Type B pancreatic cell (in vitro differentiated cells): ENCODE measurements at regions not wholly inside any gene's neighbourhood (a gene's known extent, or its start where the extent isn't known, plus 50 kb on each side); places are given as distances from the start of the nearest gene placed in this dataset.
"Not testable (repeated sequence)": the region's sequence is repeated elsewhere in the genome, so short reads cannot be mapped to it uniquely, and the experiment has no call there.

Experiments
- DNase-seq: peaks from one replicate; pipeline ENCODE4 v3.0.0; 2021; ENCODE audit warnings: mixed read lengths; ENCODE audit not compliant: unreplicated experiment; ENCODE audit errors: extremely low spot score
- H3K27ac Mint-ChIP-seq: 2 replicates; pipeline ENCODE4 v1.8.0; 2021; ENCODE audit warnings: mild to moderate bottlenecking, mixed read lengths
- H3K27me3 Mint-ChIP-seq: 2 replicates; pipeline ENCODE4 v1.8.0; 2021; ENCODE audit warnings: mixed read lengths
- H3K36me3 Mint-ChIP-seq: 2 replicates; pipeline ENCODE4 v1.8.0; 2021; ENCODE audit warnings: mixed read lengths
- H3K4me1 Mint-ChIP-seq: one replicate; pipeline ENCODE4 v1.8.0; 2021; ENCODE audit warnings: mixed read lengths; ENCODE audit not compliant: unreplicated experiment
- H3K4me3 Mint-ChIP-seq: 2 replicates; pipeline ENCODE4 v1.8.0; 2021; ENCODE audit warnings: mild to moderate bottlenecking, mixed read lengths
- H3K9me3 Mint-ChIP-seq: 2 replicates; pipeline ENCODE4 v1.8.0; 2021; ENCODE audit warnings: mixed read lengths
- TF ChIP-seq, protein P1 (sequence below): fragments of 200-600 bp; sonication (generic); conservative IDR thresholded peaks from 2 replicates; pipeline ENCODE4 v1.5.0; 2021; ENCODE audit warnings: antibody characterized with exemption, mild to moderate bottlenecking

DNA sequence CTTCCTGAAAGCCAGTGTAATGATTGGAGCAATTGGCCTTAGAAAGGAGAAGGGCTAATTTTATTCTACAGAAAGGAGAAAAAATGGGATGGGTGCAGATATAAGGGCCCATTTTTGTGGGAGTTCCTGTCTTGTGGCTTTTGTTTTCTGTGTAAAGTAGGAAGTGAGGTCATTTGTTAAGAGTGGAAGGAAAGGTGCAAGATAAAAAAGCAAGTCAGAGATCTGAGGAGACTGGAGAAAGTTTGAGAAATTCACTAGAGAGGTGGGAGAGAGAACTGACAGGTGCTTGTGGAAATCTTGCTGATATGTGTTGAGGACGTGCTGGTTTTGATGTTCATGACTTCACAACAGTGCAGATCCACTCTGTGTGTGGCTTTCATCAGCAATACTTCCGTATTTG lies 349.4 kb downstream of the DLEU7 start:
- Mint-ChIP-seq H3K27ac (no peak overlapping the region), H3K4me1 (no peaks in the 10 kb centered on the region), H3K9me3 (no peaks in the 10 kb centered on the region), H3K36me3 (no peaks in the 10 kb centered on the region), H3K4me3 (no peak overlapping the region), H3K27me3 (no peaks in the 10 kb centered on the region)
- TF ChIP-seq, protein P1, sequence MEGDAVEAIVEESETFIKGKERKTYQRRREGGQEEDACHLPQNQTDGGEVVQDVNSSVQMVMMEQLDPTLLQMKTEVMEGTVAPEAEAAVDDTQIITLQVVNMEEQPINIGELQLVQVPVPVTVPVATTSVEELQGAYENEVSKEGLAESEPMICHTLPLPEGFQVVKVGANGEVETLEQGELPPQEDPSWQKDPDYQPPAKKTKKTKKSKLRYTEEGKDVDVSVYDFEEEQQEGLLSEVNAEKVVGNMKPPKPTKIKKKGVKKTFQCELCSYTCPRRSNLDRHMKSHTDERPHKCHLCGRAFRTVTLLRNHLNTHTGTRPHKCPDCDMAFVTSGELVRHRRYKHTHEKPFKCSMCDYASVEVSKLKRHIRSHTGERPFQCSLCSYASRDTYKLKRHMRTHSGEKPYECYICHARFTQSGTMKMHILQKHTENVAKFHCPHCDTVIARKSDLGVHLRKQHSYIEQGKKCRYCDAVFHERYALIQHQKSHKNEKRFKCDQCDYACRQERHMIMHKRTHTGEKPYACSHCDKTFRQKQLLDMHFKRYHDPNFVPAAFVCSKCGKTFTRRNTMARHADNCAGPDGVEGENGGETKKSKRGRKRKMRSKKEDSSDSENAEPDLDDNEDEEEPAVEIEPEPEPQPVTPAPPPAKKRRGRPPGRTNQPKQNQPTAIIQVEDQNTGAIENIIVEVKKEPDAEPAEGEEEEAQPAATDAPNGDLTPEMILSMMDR: no peak
- no peak for DNase-seq

DNA sequence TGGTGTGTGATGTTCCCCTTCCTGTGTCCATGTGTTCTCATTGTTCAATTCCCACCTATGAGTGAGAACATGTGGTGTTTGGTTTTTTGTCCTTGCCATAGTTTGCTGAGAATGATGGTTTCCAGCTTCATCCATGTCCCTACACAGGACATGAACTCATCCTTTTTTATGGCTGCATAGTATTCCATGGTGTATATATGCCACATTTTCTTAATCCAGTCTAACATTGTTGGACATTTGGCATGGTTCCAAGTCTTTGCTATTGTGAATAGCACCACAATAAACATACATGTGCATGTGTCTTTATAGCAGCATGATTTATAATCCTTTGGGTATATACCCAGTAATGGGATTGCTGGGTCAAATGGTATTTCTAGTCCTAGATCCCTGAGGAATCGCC lies 340.3 kb downstream of the DLEU7 start:
- not testable (repeated sequence) for H3K27me3 Mint-ChIP-seq, H3K27ac Mint-ChIP-seq, DNase-seq, H3K4me1 Mint-ChIP-seq, H3K9me3 Mint-ChIP-seq, H3K4me3 Mint-ChIP-seq, H3K36me3 Mint-ChIP-seq

DNA sequence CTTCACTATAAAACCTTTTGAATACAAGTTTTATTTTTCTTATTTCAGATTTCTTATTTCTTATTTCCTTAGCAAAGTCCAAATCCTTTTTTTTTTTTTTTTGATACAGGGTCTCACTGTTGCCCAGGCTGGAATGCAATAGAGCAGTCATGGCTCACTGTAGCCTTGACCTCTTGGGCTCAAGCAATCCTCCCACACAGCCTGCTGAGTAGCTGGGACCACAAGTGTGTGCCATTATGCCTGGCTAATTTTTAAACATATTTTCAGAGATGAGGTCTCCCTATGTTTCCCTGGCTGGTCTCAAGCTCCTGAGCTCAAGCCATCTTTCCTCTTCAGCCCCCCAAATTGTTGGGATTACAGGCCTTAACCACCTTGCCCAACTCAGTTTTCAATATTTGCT lies 334.3 kb downstream of the DLEU7 start:
- Mint-ChIP-seq H3K9me3 (no peaks in the 10 kb centered on the region), H3K4me3 (no peak overlapping the region), H3K4me1 (no peaks in the 10 kb centered on the region), H3K27ac (no peak overlapping the region), H3K27me3 (no peaks in the 10 kb centered on the region), H3K36me3 (peaks cover 4% of the 10 kb centered on the region)
- TF ChIP-seq, protein P1: no peak
- DNase-seq: no peak

DNA sequence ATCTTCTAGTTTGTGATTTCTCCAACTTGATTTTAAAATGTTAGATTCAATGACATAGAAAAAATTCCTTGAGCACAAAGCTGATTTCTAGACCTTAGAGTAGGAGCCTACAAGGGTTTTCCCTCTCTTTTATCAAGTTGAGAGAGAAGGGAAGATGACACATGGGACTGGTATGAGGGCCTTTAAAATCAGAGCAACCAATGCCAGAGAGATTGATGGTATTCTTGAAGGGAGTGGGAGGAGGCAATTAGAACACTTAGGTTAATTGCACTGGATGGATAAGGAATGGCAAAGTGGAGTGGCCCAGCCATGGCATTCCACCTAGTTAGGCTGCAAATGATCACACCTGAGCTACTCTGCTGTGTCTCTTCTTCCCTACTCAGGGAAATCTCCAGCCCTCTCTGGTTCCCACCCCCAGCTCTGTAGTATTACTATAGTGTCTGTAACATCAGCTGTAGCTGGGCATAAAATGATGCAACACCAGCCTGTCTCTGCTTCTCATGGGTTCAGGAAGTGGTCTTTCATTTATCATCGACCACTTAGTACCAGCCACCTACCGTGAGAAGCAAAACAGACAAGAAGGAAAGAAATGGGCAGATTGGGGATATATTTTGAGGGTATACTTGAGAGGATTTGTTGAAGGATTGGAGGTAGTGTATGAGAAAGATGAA lies 333.6 kb downstream of the DLEU7 start:
- Mint-ChIP-seq H3K36me3 (peaks cover 4% of the 10 kb centered on the region), H3K27me3 (no peaks in the 10 kb centered on the region), H3K9me3 (no peaks in the 10 kb centered on the region), H3K4me3 (no peak overlapping the region), H3K4me1 (no peaks in the 10 kb centered on the region), H3K27ac (no peak overlapping the region)
- TF ChIP-seq, protein P1: no peak
- DNase-seq: no peak

DNA sequence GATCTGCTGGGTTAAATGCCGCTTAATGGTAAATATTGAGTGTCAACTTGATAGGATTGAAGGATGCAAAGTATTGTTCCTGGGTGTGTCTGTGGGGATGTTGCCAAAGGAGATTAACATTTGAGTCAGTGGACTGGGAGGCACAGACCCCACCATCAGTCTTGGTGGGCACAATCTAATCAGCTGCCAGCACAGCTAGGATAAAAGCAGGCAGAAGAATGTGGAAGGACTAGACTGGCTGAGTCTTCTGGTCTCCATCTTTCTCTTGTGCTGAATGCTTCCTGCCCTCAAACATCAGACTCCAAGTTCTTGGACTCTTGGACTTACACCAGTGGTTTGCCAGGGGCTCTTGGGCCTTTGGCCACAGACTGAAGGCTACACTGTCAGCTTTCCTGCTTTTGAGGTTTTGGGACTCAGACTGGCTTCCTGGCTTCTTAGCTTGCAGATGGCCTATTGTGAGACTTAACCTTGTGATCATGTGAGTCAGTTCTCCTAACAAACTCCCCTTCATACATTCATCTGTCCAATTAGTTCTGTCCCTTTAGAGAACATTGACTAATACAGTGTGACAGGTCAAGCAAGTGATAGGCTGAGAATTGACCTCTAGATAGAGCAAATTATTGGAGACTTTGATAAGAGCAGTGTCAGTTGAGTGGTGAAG lies 332.5 kb downstream of the DLEU7 start:
- not testable (repeated sequence) for H3K27me3 Mint-ChIP-seq, H3K36me3 Mint-ChIP-seq, DNase-seq, H3K4me3 Mint-ChIP-seq, H3K4me1 Mint-ChIP-seq, H3K27ac Mint-ChIP-seq, H3K9me3 Mint-ChIP-seq

DNA sequence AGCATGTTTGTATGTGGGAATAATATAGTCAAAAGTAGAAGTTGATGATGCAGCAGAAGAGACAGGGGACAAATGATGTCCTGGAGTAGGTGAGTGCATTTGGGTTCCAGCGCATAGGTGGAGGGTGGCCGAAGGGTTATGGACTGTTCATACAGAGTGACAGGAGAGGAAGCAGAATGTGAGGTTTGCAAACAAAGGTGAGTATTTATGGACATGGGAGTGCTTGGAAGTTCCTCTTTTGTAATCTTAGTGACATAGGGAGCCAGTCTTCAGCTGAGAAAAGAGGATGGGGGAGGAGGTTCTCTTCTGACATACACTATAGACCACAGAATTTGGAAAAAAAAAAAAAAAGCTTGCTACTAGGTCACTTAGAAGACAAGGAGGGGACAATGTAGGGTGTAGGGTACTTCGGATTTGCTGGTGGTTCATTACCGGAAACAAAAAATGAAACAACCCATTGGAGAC lies 331.6 kb downstream of the DLEU7 start:
- no peak overlapping the region for H3K4me3 Mint-ChIP-seq

More for the DNA sequence above, 331.6 kb downstream of the DLEU7 start:
- Mint-ChIP-seq H3K36me3 (peaks cover 4% of the 10 kb centered on the region), H3K4me1 (peaks cover 9% of the 10 kb centered on the region), H3K27me3 (no peaks in the 10 kb centered on the region), H3K9me3 (no peaks in the 10 kb centered on the region), H3K27ac (no peak overlapping the region)
- no peak for DNase-seq
- TF ChIP-seq, protein P1: no peak
